ENCODE measurements at regions not wholly inside any gene's neighbourhood (a gene's known extent, or its start where the extent isn't known, plus 50 kb on each side); places are given as distances from the start of the nearest gene placed in this dataset.

DNA sequence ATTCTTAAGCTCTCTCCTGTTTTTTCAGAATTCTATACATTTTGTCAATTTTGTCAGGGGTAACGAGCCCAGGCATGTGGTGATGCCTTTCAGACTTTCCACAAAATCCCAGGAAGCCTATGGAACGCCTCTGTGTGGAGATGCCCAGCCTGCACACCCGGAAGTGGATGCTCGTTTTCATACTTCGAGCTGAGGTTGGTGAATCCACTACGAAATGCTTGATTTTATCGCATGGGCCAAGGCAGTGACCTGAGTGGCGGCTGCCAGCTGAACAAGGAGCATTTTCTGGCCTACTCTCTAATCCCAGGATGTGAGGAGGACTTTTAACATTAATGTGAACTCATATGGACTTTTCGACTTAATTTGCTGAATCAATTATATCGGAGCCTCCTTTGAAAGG is 426.7 kb upstream of the B3GAT1 start:
- DNase-seq (ENCODE audit: low read depth), result no peak
- TF ChIP-seq, protein P1, sequence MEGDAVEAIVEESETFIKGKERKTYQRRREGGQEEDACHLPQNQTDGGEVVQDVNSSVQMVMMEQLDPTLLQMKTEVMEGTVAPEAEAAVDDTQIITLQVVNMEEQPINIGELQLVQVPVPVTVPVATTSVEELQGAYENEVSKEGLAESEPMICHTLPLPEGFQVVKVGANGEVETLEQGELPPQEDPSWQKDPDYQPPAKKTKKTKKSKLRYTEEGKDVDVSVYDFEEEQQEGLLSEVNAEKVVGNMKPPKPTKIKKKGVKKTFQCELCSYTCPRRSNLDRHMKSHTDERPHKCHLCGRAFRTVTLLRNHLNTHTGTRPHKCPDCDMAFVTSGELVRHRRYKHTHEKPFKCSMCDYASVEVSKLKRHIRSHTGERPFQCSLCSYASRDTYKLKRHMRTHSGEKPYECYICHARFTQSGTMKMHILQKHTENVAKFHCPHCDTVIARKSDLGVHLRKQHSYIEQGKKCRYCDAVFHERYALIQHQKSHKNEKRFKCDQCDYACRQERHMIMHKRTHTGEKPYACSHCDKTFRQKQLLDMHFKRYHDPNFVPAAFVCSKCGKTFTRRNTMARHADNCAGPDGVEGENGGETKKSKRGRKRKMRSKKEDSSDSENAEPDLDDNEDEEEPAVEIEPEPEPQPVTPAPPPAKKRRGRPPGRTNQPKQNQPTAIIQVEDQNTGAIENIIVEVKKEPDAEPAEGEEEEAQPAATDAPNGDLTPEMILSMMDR (IDR thresholded peaks at IDR 0.05; ENCODE audit: low read length, missing control alignments), result no peak
- H3K4me3 ChIP-seq (replicated peaks; ENCODE audit: low read depth, low read length), result no peak overlapping the region

DNA sequence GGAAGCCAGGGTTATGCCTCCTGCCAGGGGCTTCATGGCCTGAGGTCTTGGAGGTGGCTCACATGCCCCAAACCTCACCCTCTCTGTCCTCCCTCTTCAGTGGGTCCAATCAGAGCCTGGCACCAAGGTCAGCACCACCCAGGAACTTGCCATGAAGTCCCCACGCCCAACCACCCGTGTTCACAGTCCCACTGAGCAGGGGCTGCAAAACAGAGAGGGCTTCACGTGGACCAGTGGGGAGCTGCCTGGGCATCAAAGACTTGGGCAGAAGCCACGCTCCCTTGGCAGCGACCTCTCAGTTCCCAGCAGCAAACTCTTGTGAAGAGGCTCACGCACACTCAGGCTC is 425.8 kb upstream of the B3GAT1 start:
- no peak for DNase-seq (ENCODE audit: low read depth)
- TF ChIP-seq, protein P1 (IDR thresholded peaks at IDR 0.05; ENCODE audit: low read length, missing control alignments), result no peak
- H3K4me3 ChIP-seq (replicated peaks; ENCODE audit: low read depth, low read length), result no peak overlapping the region

DNA sequence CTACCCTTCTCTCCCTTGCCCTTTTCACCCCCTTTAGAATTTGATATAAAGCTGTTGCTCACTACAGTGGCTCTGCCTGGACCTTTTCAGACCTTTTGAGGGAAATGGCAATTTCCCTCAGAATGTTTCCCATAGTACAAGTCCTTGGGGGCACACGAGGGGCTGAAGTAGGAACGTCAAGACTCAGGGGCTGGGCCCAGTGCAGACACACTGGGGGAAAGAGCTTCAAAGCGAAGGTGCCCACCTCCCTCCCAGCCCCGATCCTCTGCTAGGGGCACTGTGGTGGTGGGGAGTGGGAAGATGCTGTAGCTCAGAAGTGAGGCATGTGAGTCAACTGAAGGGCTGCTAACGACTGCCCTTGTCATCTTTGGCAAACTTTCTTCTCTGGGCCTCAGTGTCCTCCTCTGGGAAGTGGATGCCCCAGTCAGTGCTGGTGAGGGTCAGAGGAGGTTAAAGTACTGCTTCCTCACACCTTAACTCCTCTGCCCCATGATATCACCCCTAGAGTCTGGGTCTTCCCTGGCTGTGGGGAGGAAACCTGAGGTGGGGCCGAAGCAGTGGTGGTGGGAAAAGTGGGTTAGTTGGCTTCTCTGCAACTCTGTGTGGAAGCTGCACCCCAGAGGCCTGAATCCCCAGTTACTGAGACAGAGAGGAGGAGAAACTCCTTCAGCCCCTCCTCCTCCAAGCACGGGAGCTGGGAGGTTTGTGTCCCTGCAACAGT is 425.3 kb upstream of the B3GAT1 start:
- H3K4me3 ChIP-seq (replicated peaks; ENCODE audit: low read depth, low read length), result no peak overlapping the region
- no peak for DNase-seq (ENCODE audit: low read depth)
- TF ChIP-seq, protein P1 (IDR thresholded peaks at IDR 0.05; ENCODE audit: low read length, missing control alignments), result no peak

DNA sequence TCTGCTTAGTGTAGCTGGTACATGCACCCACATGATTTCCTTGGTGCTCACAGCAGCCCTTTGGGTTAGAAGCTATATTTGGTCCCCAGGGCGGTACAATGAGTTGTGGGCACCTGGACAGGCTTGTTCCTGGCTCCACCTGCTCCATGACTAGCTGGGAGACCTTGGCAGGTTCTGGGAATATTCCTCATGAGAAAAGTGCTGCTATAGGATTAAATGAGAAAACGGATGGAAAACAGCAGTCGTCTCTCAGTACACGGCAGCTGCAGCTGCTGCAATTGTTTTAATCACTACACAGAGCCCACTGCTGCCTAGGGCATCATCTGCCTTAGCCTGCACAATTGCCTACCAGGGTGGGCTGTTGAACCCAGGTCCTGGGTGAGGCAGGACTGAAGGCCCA is 424.5 kb upstream of the B3GAT1 start:
- DNase-seq (ENCODE audit: low read depth), result no peak
- no peak overlapping the region for H3K4me3 ChIP-seq (replicated peaks; ENCODE audit: low read depth, low read length)
- TF ChIP-seq, protein P1 (IDR thresholded peaks at IDR 0.05; ENCODE audit: low read length, missing control alignments), result no peak

DNA sequence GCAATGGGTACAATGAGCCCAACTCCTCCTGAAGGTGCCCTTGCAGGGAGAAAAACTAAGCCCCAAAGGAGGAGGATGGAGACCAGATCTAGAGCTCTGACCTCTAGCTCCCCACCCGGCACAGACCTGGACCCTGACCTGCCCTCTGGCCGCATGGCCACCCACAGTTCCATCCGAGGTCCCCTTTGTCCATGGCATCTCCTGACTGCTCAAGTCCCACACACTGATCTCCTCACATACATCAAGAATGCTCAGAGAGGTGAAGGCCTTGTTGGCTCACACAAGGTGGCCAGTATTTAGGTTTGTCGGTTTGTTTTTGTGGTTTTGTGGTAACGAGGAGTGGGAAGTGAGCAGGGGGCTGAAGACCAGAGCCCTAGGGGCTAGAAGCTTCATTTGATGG is 423.5 kb upstream of the B3GAT1 start:
- DNase-seq (ENCODE audit: low read depth), result no peak
- H3K4me3 ChIP-seq (replicated peaks; ENCODE audit: low read depth, low read length), result no peak overlapping the region
- TF ChIP-seq, protein P1 (IDR thresholded peaks at IDR 0.05; ENCODE audit: low read length, missing control alignments), result no peak

DNA sequence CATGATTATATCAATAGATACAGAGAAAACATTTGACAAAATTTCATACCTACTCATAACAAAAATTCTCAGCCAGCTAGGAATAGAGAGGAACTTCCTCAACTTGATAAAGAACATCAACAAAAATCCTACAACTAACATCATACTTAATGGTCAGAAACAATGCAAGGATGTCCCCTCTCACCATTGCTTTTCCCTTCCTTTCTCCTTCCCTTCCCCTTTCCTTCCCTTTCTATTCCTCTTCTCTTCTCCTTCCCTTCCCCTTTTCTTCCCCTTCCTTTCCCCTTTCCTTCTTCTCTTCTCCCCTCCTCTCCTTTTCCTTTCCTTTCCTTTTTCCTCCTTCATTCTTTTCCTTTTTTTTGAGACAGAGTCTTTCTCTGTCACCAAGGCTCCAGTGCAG is 418.3 kb upstream of the B3GAT1 start:
- H3K4me3 ChIP-seq (replicated peaks; ENCODE audit: low read depth, low read length), result no peak overlapping the region
- TF ChIP-seq, protein P1 (IDR thresholded peaks at IDR 0.05; ENCODE audit: low read length, missing control alignments), result no peak

DNA sequence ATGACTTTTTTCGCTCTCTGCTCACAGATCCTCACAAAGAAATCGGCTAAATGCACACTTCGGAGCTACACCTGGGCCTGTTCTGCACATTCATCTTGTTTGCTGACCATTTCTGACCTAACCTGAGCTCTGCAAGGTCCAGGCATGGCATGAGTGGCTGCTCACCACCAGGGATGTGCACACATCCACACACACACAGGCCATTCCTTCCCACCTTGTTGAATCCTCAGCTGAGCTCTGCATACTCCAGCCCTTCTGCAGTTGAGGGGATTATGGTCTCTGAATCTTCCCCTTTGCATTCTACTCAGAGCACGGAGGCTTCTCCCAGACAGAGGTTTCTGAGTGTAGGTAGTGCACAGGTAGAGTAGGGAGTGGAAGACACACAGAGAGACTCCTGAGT is 411.9 kb upstream of the B3GAT1 start:
- no peak overlapping the region for H3K4me3 ChIP-seq (replicated peaks; ENCODE audit: low read depth, low read length)
- TF ChIP-seq, protein P1 (IDR thresholded peaks at IDR 0.05; ENCODE audit: low read length, missing control alignments), result no peak
- DNase-seq (ENCODE audit: low read depth), result no peak

More for the DNA sequence above, 418.3 kb upstream of the B3GAT1 start:
- no peak for DNase-seq (ENCODE audit: low read depth)

All from fibroblast of pulmonary artery (primary cell).